Loucy (cell line): ENCODE measurements at regions not wholly inside any gene's neighbourhood (a gene's known extent, or its start where the extent isn't known, plus 50 kb on each side); places are given as distances from the start of the nearest gene placed in this dataset.

Experiments
- H2AFZ ChIP-seq: fragments of 200-600 bp; sonication (generic); 2 replicates; pipeline ENCODE4 v1.6.0; 2016; ENCODE audit warnings: antibody characterized with exemption, mild to moderate bottlenecking, low read length, moderate library complexity
- H3F3A ChIP-seq: fragments of 200-600 bp; 2 replicates; pipeline ENCODE4 v1.6.0; 2016; ENCODE audit warnings: antibody characterized with exemption, low read depth, mild to moderate bottlenecking
- H3K27me3 ChIP-seq: fragments of 200-600 bp; sonication (generic); 2 replicates; pipeline ENCODE4 v1.6.1; 2014; ENCODE audit warnings: low read length, mild to moderate bottlenecking; ENCODE audit not compliant: insufficient read depth, poor library complexity, severe bottlenecking
- H3K36me3 ChIP-seq: fragments of 200-600 bp; sonication (generic); 2 replicates; pipeline ENCODE4 v1.6.1; 2016; ENCODE audit warnings: low read length; ENCODE audit not compliant: insufficient read depth
- H3K4me1 ChIP-seq: fragments of 200-600 bp; sonication (generic); 2 replicates; pipeline ENCODE4 v1.5.1; 2014; ENCODE audit warnings: low read length, mild to moderate bottlenecking; ENCODE audit not compliant: insufficient read depth, poor library complexity, severe bottlenecking
- H3K4me2 ChIP-seq: fragments of 200-600 bp; sonication (generic); 2 replicates; pipeline ENCODE4 v1.6.0; 2014; ENCODE audit warnings: antibody characterized with exemption, low read length, low read depth, mild to moderate bottlenecking; ENCODE audit not compliant: poor library complexity, severe bottlenecking
- H3K4me3 ChIP-seq: fragments of 200-600 bp; sonication (generic); 2 replicates; pipeline ENCODE4 v1.5.1; 2014; ENCODE audit warnings: low read length, mild to moderate bottlenecking, mixed read lengths; ENCODE audit not compliant: poor library complexity, severe bottlenecking
- H3K79me2 ChIP-seq: fragments of 200-600 bp; sonication (generic); 2 replicates; pipeline ENCODE4 v1.6.1; 2014; ENCODE audit warnings: low read length; ENCODE audit not compliant: insufficient read depth
- H3K9ac ChIP-seq: fragments of 200-600 bp; sonication (generic); 2 replicates; pipeline ENCODE4 v1.6.0; 2014; ENCODE audit warnings: mild to moderate bottlenecking, low read depth, low read length, moderate library complexity; ENCODE audit not compliant: poor library complexity, severe bottlenecking
- H3K9me2 ChIP-seq: fragments of 200-600 bp; sonication (generic); replicated peaks from 2 replicates; pipeline ENCODE4 v1.6.1; 2016; ENCODE audit warnings: low read depth, low read length, mixed read lengths
- H3K9me3 ChIP-seq: fragments of 200-600 bp; sonication (generic); 2 replicates; pipeline ENCODE4 v1.6.1; 2014; ENCODE audit warnings: mild to moderate bottlenecking, antibody characterized with exemption, low read length, low read depth; ENCODE audit not compliant: insufficient read depth
- H4K20me1 ChIP-seq: fragments of 200-600 bp; sonication (generic); 2 replicates; pipeline ENCODE4 v1.6.0; 2014; ENCODE audit warnings: antibody characterized with exemption, low read length, mild to moderate bottlenecking; ENCODE audit not compliant: insufficient read depth, poor library complexity, severe bottlenecking
- CTCF ChIP-seq: fragments of 200-600 bp; sonication (generic); conservative IDR thresholded peaks from 2 replicates; pipeline ENCODE4 v1.5.1; 2014; ENCODE audit warnings: mild to moderate bottlenecking, antibody characterized with exemption, low read length
- EZH2phosphoT487 ChIP-seq: fragments of 200-600 bp; IDR thresholded peaks from 2 replicates; pipeline ENCODE4 v1.6.1; 2018; ENCODE audit warnings: antibody characterized with exemption, mild to moderate bottlenecking, moderate library complexity, borderline replicate concordance

GRCh38 chr20:60269573-60270162 is 311.4 kb downstream of the CDH26 start:
- H3F3A ChIP-seq = no peaks in the 10 kb centered on the region
- no peaks in the 10 kb centered on the region for H3K36me3 ChIP-seq
- no peak for TF ChIP-seq EZH2phosphoT487
- TF ChIP-seq CTCF = no peak
- no peaks in the 10 kb centered on the region for H3K79me2 ChIP-seq
- H3K4me3 ChIP-seq = no peak overlapping the region
- peaks cover 24% of the 10 kb centered on the region for H3K4me1 ChIP-seq
- no peaks in the 10 kb centered on the region for H4K20me1 ChIP-seq
- H3K9me2 ChIP-seq = no peaks in the 10 kb centered on the region
- no peak overlapping the region for H3K9ac ChIP-seq
- no peak overlapping the region for H3K4me2 ChIP-seq
- no peaks in the 10 kb centered on the region for H3K27me3 ChIP-seq
- H3K9me3 ChIP-seq = no peaks in the 10 kb centered on the region
- no peak overlapping the region for H2AFZ ChIP-seq

- H3K9me2 ChIP-seq = no peaks in the 10 kb centered on the region
- no peak overlapping the region for H3K4me3 ChIP-seq
- no peaks in the 10 kb centered on the region for H4K20me1 ChIP-seq
- no peaks in the 10 kb centered on the region for H3K36me3 ChIP-seq
- H3K79me2 ChIP-seq = no peaks in the 10 kb centered on the region
- H3K9ac ChIP-seq = no peak overlapping the region
- no peaks in the 10 kb centered on the region for H3F3A ChIP-seq
- TF ChIP-seq EZH2phosphoT487 (no peak), CTCF (no peak)
- H3K27me3 ChIP-seq = no peaks in the 10 kb centered on the region
- H2AFZ ChIP-seq = no peak overlapping the region
- H3K4me2 ChIP-seq = no peak overlapping the region
- H3K9me3 ChIP-seq = no peaks in the 10 kb centered on the region
- peaks cover 20% of the 10 kb centered on the region for H3K4me1 ChIP-seq
Measured at GRCh38 chr20:60270341-60270740, 312.1 kb downstream of the CDH26 start.

GRCh38 chr20:60271597-60271996 is 313.4 kb downstream of the CDH26 start:
- no peak for TF ChIP-seq EZH2phosphoT487
- TF ChIP-seq CTCF = peak; percentile 53
- H3K4me2 ChIP-seq = no peak overlapping the region
- no peaks in the 10 kb centered on the region for H3K79me2 ChIP-seq
- H3K4me3 ChIP-seq = no peak overlapping the region
- H3K9me3 ChIP-seq = no peaks in the 10 kb centered on the region
- H2AFZ ChIP-seq = no peak overlapping the region
- no peak overlapping the region for H3K9ac ChIP-seq
- H3K4me1 ChIP-seq = peaks cover 8% of the 10 kb centered on the region
- no peaks in the 10 kb centered on the region for H3K9me2 ChIP-seq
- no peaks in the 10 kb centered on the region for H4K20me1 ChIP-seq
- H3K27me3 ChIP-seq = no peaks in the 10 kb centered on the region
- H3F3A ChIP-seq = no peaks in the 10 kb centered on the region
- H3K36me3 ChIP-seq = no peaks in the 10 kb centered on the region
